ENCODE measurements at regions not wholly inside any gene's neighbourhood (a gene's known extent, or its start where the extent isn't known, plus 50 kb on each side); places are given as distances from the start of the nearest gene placed in this dataset.

DNA sequence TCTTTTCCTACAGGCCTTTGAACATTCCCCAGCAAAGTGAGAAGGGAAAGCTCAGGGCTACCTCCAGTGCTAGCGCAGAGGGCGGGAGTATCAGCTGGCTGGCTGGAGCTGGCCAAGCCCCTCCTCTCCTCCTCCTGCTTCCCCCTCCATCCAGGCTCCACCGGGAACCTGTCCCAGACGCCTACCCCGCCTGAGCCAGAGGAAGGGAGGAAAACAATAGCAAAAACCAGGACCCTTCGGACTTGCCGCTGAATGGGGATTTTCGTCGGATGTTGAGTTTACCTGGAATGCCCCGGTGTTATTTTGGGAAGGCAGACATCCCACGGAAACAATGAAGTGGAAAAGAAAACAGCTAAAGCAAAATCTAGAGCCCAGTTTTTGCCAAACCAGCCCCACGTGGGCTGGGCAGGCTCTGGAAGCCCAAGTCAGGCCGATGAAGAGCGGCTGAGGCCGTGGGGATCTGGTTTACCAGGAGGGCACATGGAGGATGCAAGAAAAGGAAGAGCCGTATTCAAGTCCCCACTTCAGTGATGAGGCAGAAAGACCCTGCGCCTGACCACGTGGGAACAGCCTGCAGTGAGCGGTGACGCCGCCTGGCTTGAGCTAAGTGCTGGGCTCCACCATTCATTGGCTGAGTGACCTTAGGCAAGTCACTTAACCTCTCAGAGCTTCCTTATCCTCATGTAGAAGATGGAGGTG is 100.4 kb upstream of the LCLAT1 start:
- TF ChIP-seq, protein P1, sequence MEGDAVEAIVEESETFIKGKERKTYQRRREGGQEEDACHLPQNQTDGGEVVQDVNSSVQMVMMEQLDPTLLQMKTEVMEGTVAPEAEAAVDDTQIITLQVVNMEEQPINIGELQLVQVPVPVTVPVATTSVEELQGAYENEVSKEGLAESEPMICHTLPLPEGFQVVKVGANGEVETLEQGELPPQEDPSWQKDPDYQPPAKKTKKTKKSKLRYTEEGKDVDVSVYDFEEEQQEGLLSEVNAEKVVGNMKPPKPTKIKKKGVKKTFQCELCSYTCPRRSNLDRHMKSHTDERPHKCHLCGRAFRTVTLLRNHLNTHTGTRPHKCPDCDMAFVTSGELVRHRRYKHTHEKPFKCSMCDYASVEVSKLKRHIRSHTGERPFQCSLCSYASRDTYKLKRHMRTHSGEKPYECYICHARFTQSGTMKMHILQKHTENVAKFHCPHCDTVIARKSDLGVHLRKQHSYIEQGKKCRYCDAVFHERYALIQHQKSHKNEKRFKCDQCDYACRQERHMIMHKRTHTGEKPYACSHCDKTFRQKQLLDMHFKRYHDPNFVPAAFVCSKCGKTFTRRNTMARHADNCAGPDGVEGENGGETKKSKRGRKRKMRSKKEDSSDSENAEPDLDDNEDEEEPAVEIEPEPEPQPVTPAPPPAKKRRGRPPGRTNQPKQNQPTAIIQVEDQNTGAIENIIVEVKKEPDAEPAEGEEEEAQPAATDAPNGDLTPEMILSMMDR (conservative IDR thresholded peaks at IDR 0.05; ENCODE audit: low read depth, low read length), result no peak
- no peak for TF ChIP-seq EZH2 (IDR thresholded peaks at IDR 0.05; ENCODE audit: borderline replicate concordance, low read depth, low read length, poor library complexity, severe bottlenecking)

All from A673 (cell line).